ENCODE measurements at regions not wholly inside any gene's neighbourhood (a gene's known extent, or its start where the extent isn't known, plus 50 kb on each side); places are given as distances from the start of the nearest gene placed in this dataset.

- Mint-ChIP-seq H3K36me3 (no peaks in the 10 kb centered on the region), H3K4me3 (peak overlapping the region; percentile 7), H3K27ac (no peak overlapping the region), H3K4me1 (peaks cover 12% of the 10 kb centered on the region), H3K9me3 (ENCODE audit: low read depth) (no peaks in the 10 kb centered on the region), H3K27me3 (peaks cover 51% of the 10 kb centered on the region)
- ATAC-seq (peak; percentile 16), DNase-seq (no peak)
- CTCF ChIA-PET, result interaction anchor here (1.2 to 1.9 kb wide), 3 partner anchors 16 to 95 kb away, joined by 4 to 8 read pairs (median 5); no protein-coding TSS in a partner anchor
Observed at GRCh38 chr10:128275388-128276177, 149.4 kb upstream of the MKI67 start.

DNA sequence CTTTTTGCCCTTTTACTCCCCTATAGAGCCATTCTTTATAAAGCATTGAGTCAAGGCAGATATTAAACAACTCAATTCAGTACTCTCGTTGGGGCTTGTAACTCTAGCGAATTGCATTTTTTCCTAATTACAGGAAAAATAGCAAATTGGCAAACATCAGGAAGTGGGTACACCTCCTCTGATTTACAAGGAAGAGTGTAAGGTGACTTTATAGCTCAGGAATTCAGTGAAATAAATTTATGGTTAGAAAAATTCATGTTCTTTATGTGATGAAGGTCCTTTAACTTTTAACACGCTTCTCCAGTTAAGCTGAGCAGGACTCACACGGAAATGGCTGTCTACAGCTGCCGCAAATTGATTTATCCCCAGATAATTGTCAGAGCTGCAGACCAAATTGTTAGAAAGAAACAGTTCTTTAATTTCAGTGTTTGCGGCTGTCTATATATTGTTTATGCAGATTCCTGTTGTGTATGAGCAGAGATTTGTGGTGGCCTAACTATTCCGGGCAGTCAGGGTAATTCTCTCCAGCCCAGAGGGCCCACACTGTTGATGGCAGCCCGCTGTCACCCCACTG, 151.1 kb upstream of the MKI67 start:
- H3K27me3 Mint-ChIP-seq, result peaks cover 51% of the 10 kb centered on the region
- H3K4me1 Mint-ChIP-seq, result peaks cover 12% of the 10 kb centered on the region
- H3K4me3 Mint-ChIP-seq, result no peak overlapping the region
- DNase-seq (no peak), ATAC-seq (no peak)
- no peaks in the 10 kb centered on the region for H3K36me3 Mint-ChIP-seq
- H3K9me3 Mint-ChIP-seq (ENCODE audit: low read depth), result no peaks in the 10 kb centered on the region
- H3K27ac Mint-ChIP-seq, result no peak overlapping the region
- CTCF ChIA-PET, result interaction anchor here (1.9 kb wide), 1 partner anchor 65 kb away, joined by 5 read pairs; no protein-coding TSS in a partner anchor

DNA sequence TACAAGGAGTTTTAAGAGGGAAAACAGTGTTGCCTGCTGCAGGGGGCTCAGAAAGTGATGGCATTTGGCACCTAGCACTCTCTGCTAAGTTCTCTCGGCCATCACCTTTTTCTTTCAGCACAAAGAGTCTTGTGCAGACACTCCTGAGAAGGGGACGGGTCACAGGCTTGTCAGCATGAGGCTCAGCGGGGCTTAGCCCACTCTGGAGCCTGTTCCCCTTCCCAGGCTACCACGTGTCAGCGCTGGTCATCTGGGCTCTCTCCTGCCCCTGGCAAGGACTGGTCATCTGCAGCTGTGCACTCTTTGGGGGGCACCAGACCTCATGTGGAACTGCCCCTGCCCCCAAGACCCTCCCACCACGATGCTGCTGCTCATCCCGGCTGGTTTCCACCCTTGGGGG, 152.1 kb upstream of the MKI67 start:
- H3K4me3 Mint-ChIP-seq, result no peak overlapping the region
- no peaks in the 10 kb centered on the region for H3K36me3 Mint-ChIP-seq

GRCh38 chr10:128280271-128280670, 154.0 kb upstream of the MKI67 start:
- ATAC-seq (no peak), DNase-seq (no peak)
- CTCF ChIA-PET, result no interaction called here
- Mint-ChIP-seq H3K27me3 (peaks cover 39% of the 10 kb centered on the region), H3K9me3 (ENCODE audit: low read depth) (no peaks in the 10 kb centered on the region), H3K4me1 (peaks cover 2% of the 10 kb centered on the region), H3K36me3 (no peaks in the 10 kb centered on the region), H3K4me3 (no peak overlapping the region), H3K27ac (no peak overlapping the region)

More for the DNA sequence above, 152.1 kb upstream of the MKI67 start:
- DNase-seq (no peak), ATAC-seq (no peak)
- H3K4me1 Mint-ChIP-seq, result peaks cover 12% of the 10 kb centered on the region
- no peak overlapping the region for H3K27ac Mint-ChIP-seq
- H3K27me3 Mint-ChIP-seq, result peaks cover 48% of the 10 kb centered on the region
- no peaks in the 10 kb centered on the region for H3K9me3 Mint-ChIP-seq (ENCODE audit: low read depth)
- CTCF ChIA-PET, result no interaction called here

DNA sequence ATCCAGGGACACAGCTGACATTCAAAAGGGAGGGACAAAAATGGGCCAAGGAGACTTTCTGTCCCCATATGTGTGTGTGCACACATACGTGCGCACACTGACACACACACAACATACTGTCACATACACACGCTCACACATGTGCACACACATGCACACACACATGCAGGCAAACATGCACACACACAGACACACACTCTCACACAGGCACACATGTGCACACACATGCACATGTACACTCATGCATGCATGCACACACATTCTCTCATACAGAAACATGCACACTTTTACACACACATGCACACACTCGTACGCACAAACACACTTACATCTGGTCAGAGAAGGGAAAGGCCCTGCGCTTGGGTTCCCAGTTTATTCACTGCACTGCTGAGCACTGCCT, 155.1 kb upstream of the MKI67 start:
- no peaks in the 10 kb centered on the region for H3K4me1 Mint-ChIP-seq
- CTCF ChIA-PET, result no interaction called here
- no peaks in the 10 kb centered on the region for H3K9me3 Mint-ChIP-seq (ENCODE audit: low read depth)
- H3K4me3 Mint-ChIP-seq, result no peak overlapping the region
- no peak overlapping the region for H3K27ac Mint-ChIP-seq
- no peak for ATAC-seq
- no peaks in the 10 kb centered on the region for H3K36me3 Mint-ChIP-seq
- H3K27me3 Mint-ChIP-seq, result peaks cover 41% of the 10 kb centered on the region
- DNase-seq, result no peak

DNA sequence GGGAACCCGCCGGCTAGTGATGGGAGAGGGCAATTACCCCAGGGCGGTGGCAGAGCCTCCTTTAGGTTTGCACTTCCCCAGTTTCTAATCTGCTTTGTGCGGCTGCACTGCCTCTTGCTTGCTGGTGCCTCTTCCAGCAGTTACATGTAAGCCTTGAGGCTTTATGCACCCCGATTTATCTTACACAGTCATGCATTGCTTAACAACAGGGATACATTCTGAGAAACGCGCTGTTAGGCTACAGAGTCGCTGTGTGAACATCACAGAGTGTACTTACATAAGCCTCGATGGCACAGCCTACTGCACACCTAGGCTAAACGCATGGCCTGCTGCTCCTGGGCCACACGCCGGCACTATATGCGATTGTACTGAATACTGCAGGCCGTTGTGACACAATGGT, 155.6 kb upstream of the MKI67 start:
- peaks cover 40% of the 10 kb centered on the region for H3K27me3 Mint-ChIP-seq
- CTCF ChIA-PET, result no interaction called here
- H3K9me3 Mint-ChIP-seq (ENCODE audit: low read depth), result no peaks in the 10 kb centered on the region
- H3K36me3 Mint-ChIP-seq, result no peaks in the 10 kb centered on the region
- no peak overlapping the region for H3K4me3 Mint-ChIP-seq
- ATAC-seq (no peak), DNase-seq (no peak)
- H3K4me1 Mint-ChIP-seq, result no peaks in the 10 kb centered on the region
- no peak overlapping the region for H3K27ac Mint-ChIP-seq

GRCh38 chr10:128286141-128286761, 160.0 kb upstream of the MKI67 start:
- DNase-seq (no peak), ATAC-seq (no peak)
- H3K9me3 Mint-ChIP-seq (ENCODE audit: low read depth), result no peaks in the 10 kb centered on the region
- H3K36me3 Mint-ChIP-seq, result no peaks in the 10 kb centered on the region
- H3K4me3 Mint-ChIP-seq, result no peak overlapping the region
- no peaks in the 10 kb centered on the region for H3K4me1 Mint-ChIP-seq
- CTCF ChIA-PET, result no interaction called here
- peaks cover 45% of the 10 kb centered on the region for H3K27me3 Mint-ChIP-seq
- H3K27ac Mint-ChIP-seq, result no peak overlapping the region

DNA sequence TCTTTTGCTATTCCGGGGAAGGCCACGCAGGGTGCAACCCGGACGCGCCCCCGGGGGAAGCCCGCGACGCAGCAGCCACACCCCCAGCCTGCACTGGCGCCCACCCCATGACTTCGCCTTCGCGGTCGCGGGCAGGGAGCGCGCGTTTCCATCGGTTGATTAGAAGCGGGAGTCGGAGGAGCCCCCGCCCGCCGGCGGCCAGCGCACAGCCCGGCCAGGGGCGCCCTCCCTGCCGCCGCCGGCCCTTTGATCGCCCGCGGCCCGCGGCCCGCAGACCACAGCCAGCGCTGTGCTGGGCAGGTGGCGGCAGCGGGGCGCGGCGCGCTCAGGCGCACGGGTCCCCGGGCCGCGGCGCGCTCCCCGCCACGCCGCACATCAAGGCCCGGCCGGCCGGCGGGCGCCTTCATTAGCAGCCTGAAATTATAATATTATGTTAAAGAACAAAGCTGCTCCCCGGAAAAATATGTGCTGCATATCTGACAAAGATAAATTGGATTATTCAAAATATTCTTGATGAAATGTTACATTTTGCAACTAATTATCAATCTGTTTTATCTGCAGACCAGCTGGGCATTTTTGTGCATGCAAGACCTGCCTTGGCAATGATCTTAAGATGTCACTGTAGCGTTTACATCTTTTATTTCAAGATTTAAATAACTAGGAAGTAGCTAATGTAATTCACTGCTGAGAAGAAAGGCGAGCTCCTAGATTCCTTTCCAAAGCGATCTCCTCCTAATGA, 160.7 kb upstream of the MKI67 start:
- Mint-ChIP-seq H3K27me3 (peaks cover 45% of the 10 kb centered on the region), H3K9me3 (ENCODE audit: low read depth) (no peaks in the 10 kb centered on the region), H3K27ac (no peak overlapping the region), H3K4me1 (no peaks in the 10 kb centered on the region), H3K36me3 (no peaks in the 10 kb centered on the region), H3K4me3 (no peak overlapping the region)
- CTCF ChIA-PET, result interaction anchor here (0.9 kb wide), 1 partner anchor 75 kb away, joined by 3 read pairs; no protein-coding TSS in a partner anchor
- DNase-seq (no peak), ATAC-seq (no peak)

- H3K4me1 Mint-ChIP-seq, result no peaks in the 10 kb centered on the region
- H3K27ac Mint-ChIP-seq, result no peak overlapping the region
Observed at GRCh38 chr10:128287921-128288320, 161.7 kb upstream of the MKI67 start.

DNA sequence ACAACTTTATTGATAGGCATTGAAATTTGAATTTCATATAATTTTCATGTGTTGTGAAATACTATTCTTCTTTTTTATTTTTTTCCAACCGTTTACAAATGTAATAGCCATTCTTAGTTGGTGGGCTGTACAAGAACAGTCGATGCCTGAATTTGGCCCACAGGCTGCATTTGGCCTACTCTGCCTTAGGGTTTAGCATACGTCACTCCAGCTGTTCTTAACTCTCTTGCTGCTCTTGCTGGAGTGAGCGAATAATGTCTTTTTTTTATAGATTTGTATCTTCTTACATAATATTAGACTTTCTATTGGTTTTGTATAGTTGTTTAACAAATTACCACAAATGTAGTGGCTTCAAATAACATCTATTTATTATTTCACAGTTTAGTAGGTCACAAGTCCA, 163.4 kb upstream of the MKI67 start:
- H3K27me3 Mint-ChIP-seq, result peaks cover 39% of the 10 kb centered on the region
- H3K4me3 Mint-ChIP-seq, result no peak overlapping the region
- H3K27ac Mint-ChIP-seq, result no peak overlapping the region
- no peaks in the 10 kb centered on the region for H3K36me3 Mint-ChIP-seq
- DNase-seq, result no peak
- no peak for ATAC-seq
- CTCF ChIA-PET, result no interaction called here
- no peaks in the 10 kb centered on the region for H3K4me1 Mint-ChIP-seq
- H3K9me3 Mint-ChIP-seq (ENCODE audit: low read depth), result no peaks in the 10 kb centered on the region

More at GRCh38 chr10:128287921-128288320, 161.7 kb upstream of the MKI67 start:
- DNase-seq, result no peak
- Mint-ChIP-seq H3K36me3 (no peaks in the 10 kb centered on the region), H3K4me3 (no peak overlapping the region), H3K9me3 (ENCODE audit: low read depth) (no peaks in the 10 kb centered on the region), H3K27me3 (peaks cover 45% of the 10 kb centered on the region)
- CTCF ChIA-PET, result no interaction called here
- no peak for ATAC-seq

- CTCF ChIA-PET, result no interaction called here
- Mint-ChIP-seq H3K36me3 (no peaks in the 10 kb centered on the region), H3K4me1 (no peaks in the 10 kb centered on the region), H3K27ac (no peak overlapping the region), H3K4me3 (no peak overlapping the region), H3K27me3 (no peaks in the 10 kb centered on the region), H3K9me3 (ENCODE audit: low read depth) (no peaks in the 10 kb centered on the region)
- no peak for DNase-seq
- no peak for ATAC-seq
Observed at GRCh38 chr10:128295003-128295402, 168.8 kb upstream of the MKI67 start.

GRCh38 chr10:128296253-128297007, 170.2 kb upstream of the MKI67 start:
- no peak overlapping the region for H3K27ac Mint-ChIP-seq
- no peaks in the 10 kb centered on the region for H3K36me3 Mint-ChIP-seq
- CTCF ChIA-PET, result no interaction called here
- DNase-seq (no peak), ATAC-seq (no peak)
- H3K4me1 Mint-ChIP-seq, result no peaks in the 10 kb centered on the region
- H3K9me3 Mint-ChIP-seq (ENCODE audit: low read depth), result no peaks in the 10 kb centered on the region
- H3K4me3 Mint-ChIP-seq, result no peak overlapping the region
- no peaks in the 10 kb centered on the region for H3K27me3 Mint-ChIP-seq
